ENCODE measurements at regions not wholly inside any gene's neighbourhood (a gene's known extent, or its start where the extent isn't known, plus 50 kb on each side); places are given as distances from the start of the nearest gene placed in this dataset.

DNA sequence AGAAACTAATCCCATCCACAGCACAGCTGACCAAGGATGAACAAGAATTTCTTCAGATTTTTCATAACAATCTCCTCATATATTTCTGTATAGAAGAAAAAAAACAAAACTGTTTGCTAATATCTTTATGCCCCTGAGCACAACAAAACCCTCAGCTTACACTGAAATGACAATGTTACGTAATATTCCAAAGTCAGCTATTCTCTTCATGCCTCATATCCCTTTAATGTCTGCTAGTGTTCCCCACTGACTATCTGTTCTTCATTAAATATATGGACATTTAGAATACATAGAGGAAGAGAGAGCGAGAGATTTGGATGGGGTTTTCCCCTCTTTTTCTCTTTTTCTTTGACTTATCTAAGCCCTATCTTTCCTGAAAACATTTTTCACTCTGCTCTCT is 87.9 kb upstream of the GULP1 start:
- TF ChIP-seq, protein P1, sequence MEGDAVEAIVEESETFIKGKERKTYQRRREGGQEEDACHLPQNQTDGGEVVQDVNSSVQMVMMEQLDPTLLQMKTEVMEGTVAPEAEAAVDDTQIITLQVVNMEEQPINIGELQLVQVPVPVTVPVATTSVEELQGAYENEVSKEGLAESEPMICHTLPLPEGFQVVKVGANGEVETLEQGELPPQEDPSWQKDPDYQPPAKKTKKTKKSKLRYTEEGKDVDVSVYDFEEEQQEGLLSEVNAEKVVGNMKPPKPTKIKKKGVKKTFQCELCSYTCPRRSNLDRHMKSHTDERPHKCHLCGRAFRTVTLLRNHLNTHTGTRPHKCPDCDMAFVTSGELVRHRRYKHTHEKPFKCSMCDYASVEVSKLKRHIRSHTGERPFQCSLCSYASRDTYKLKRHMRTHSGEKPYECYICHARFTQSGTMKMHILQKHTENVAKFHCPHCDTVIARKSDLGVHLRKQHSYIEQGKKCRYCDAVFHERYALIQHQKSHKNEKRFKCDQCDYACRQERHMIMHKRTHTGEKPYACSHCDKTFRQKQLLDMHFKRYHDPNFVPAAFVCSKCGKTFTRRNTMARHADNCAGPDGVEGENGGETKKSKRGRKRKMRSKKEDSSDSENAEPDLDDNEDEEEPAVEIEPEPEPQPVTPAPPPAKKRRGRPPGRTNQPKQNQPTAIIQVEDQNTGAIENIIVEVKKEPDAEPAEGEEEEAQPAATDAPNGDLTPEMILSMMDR (IDR thresholded peaks at IDR 0.05; ENCODE audit: low read depth, low read length, missing input control), result no peak
- TF ChIP-seq GABPA (IDR thresholded peaks at IDR 0.05 in 1 of 2, conservative IDR thresholded peaks at IDR 0.05 in 1 of 2) (no peak), HNF4G (IDR thresholded peaks at IDR 0.05) (no peak), SP1 (IDR thresholded peaks at IDR 0.05) (no peak), RAD21 (IDR thresholded peaks at IDR 0.05) (no peak), EGR1 (IDR thresholded peaks at IDR 0.05; ENCODE audit: low read depth in 2 of 2) (no peak)
- TF ChIP-seq, protein P2, sequence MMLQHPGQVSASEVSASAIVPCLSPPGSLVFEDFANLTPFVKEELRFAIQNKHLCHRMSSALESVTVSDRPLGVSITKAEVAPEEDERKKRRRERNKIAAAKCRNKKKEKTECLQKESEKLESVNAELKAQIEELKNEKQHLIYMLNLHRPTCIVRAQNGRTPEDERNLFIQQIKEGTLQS (IDR thresholded peaks at IDR 0.05), result no peak
- TF ChIP-seq, protein P3, sequence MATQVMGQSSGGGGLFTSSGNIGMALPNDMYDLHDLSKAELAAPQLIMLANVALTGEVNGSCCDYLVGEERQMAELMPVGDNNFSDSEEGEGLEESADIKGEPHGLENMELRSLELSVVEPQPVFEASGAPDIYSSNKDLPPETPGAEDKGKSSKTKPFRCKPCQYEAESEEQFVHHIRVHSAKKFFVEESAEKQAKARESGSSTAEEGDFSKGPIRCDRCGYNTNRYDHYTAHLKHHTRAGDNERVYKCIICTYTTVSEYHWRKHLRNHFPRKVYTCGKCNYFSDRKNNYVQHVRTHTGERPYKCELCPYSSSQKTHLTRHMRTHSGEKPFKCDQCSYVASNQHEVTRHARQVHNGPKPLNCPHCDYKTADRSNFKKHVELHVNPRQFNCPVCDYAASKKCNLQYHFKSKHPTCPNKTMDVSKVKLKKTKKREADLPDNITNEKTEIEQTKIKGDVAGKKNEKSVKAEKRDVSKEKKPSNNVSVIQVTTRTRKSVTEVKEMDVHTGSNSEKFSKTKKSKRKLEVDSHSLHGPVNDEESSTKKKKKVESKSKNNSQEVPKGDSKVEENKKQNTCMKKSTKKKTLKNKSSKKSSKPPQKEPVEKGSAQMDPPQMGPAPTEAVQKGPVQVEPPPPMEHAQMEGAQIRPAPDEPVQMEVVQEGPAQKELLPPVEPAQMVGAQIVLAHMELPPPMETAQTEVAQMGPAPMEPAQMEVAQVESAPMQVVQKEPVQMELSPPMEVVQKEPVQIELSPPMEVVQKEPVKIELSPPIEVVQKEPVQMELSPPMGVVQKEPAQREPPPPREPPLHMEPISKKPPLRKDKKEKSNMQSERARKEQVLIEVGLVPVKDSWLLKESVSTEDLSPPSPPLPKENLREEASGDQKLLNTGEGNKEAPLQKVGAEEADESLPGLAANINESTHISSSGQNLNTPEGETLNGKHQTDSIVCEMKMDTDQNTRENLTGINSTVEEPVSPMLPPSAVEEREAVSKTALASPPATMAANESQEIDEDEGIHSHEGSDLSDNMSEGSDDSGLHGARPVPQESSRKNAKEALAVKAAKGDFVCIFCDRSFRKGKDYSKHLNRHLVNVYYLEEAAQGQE (IDR thresholded peaks at IDR 0.05), result no peak
- TF ChIP-seq, protein P4, sequence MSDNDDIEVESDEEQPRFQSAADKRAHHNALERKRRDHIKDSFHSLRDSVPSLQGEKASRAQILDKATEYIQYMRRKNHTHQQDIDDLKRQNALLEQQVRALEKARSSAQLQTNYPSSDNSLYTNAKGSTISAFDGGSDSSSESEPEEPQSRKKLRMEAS (IDR thresholded peaks at IDR 0.05), result no peak

Data from liver (tissue), 3 donors.